ENCODE measurements at regions not wholly inside any gene's neighbourhood (a gene's known extent, or its start where the extent isn't known, plus 50 kb on each side); places are given as distances from the start of the nearest gene placed in this dataset.

- TF ChIP-seq CTCF (IDR thresholded peaks at IDR 0.05; ENCODE audit: low read length): no peak
- TF ChIP-seq EZH2 (IDR thresholded peaks at IDR 0.05; ENCODE audit: borderline replicate concordance, low read length): no peak
Measured at GRCh38 chr10:130251766-130252165, 115.6 kb downstream of the GLRX3 start.
